Activated naive CD8-positive, alpha-beta T cell treated with anti-CD3 and anti-CD28 coated beads, Interleukin-2, amount 10 ng/mL, durations not matched to agents 7 days and 5 days (primary cell): ENCODE measurements at regions not wholly inside any gene's neighbourhood (a gene's known extent, or its start where the extent isn't known, plus 50 kb on each side); places are given as distances from the start of the nearest gene placed in this dataset.
A peak's percentile ranks its signal among the peaks of the same experiment; 100 is the strongest.

Source experiments
- ATAC-seq: fragments of 150-1000 bp; cut with Tn5 transposase; one replicate; pipeline ENCODE4 v1.10.0; 2021; ENCODE audit warnings: low read depth, moderate library complexity
- POLR2A ChIA-PET: fragments of 350-600 bp; sonication (Branson Sonifier 250); formaldehyde crosslinking; loops from one replicate; lab custom pipeline; 2021; ENCODE audit warnings: antibody characterized with exemption; lab: Charles Lee
- DNase-seq: peaks from one replicate; pipeline ENCODE4 v3.0.0; 2021
- H3K27ac Mint-ChIP-seq: one replicate; pipeline ENCODE4 v1.8.0; 2022; ENCODE audit warnings: mild to moderate bottlenecking, mixed read lengths
- H3K27me3 Mint-ChIP-seq: one replicate; pipeline ENCODE4 v1.8.0; 2022; ENCODE audit warnings: mild to moderate bottlenecking, moderate library complexity, mixed read lengths
- H3K36me3 Mint-ChIP-seq: one replicate; pipeline ENCODE4 v1.8.0; 2021; ENCODE audit warnings: mild to moderate bottlenecking, mixed read lengths
- H3K4me1 Mint-ChIP-seq: one replicate; pipeline ENCODE4 v1.8.0; 2021; ENCODE audit warnings: mixed read lengths
- H3K4me3 Mint-ChIP-seq: one replicate; pipeline ENCODE4 v1.8.0; 2022; ENCODE audit warnings: mild to moderate bottlenecking, moderate library complexity, mixed read lengths
- H3K9me3 Mint-ChIP-seq: one replicate; pipeline ENCODE4 v1.8.0; 2021; ENCODE audit warnings: mixed read lengths

GRCh38 chr4:152158225-152158624 is 377.7 kb downstream of the FBXW7 start:
- POLR2A ChIA-PET: no interaction called here
- Mint-ChIP-seq H3K36me3 (peaks cover 5% of the 10 kb centered on the region), H3K4me3 (no peak overlapping the region), H3K27ac (no peak overlapping the region), H3K27me3 (peaks cover 2% of the 10 kb centered on the region), H3K9me3 (peaks cover 6% of the 10 kb centered on the region), H3K4me1 (peaks cover 16% of the 10 kb centered on the region)
- no peak for ATAC-seq
- DNase-seq: no peak

- Mint-ChIP-seq H3K27ac (no peak overlapping the region), H3K36me3 (peaks cover 5% of the 10 kb centered on the region), H3K27me3 (peaks cover 2% of the 10 kb centered on the region), H3K4me3 (no peak overlapping the region), H3K4me1 (peaks cover 16% of the 10 kb centered on the region), H3K9me3 (peaks cover 6% of the 10 kb centered on the region)
- DNase-seq (no peak), ATAC-seq (no peak)
- POLR2A ChIA-PET: no interaction called here
Measured at GRCh38 chr4:152157629-152158028, 378.3 kb downstream of the FBXW7 start.

- POLR2A ChIA-PET: interaction anchor here (1.0 kb wide), 1 partner anchor 56 kb away, joined by 3 read pairs; no protein-coding TSS in a partner anchor
- Mint-ChIP-seq H3K4me1 (peaks cover 16% of the 10 kb centered on the region), H3K4me3 (no peak overlapping the region)
Measured at GRCh38 chr4:152156442-152156841, 379.4 kb downstream of the FBXW7 start.

GRCh38 chr4:152155070-152155469 is 380.8 kb downstream of the FBXW7 start:
- Mint-ChIP-seq H3K4me3 (no peak overlapping the region), H3K36me3 (peaks cover 5% of the 10 kb centered on the region), H3K4me1 (peaks cover 14% of the 10 kb centered on the region), H3K27ac (peak overlapping the region; percentile 56), H3K27me3 (peaks cover 4% of the 10 kb centered on the region), H3K9me3 (peaks cover 6% of the 10 kb centered on the region)
- ATAC-seq (no peak), DNase-seq (no peak)
- POLR2A ChIA-PET: no interaction called here

More at GRCh38 chr4:152156442-152156841, 379.4 kb downstream of the FBXW7 start:
- no peak for DNase-seq
- no peak overlapping the region for H3K27ac Mint-ChIP-seq
- no peak for ATAC-seq
- H3K36me3 Mint-ChIP-seq: peaks cover 5% of the 10 kb centered on the region
- peaks cover 3% of the 10 kb centered on the region for H3K27me3 Mint-ChIP-seq
- H3K9me3 Mint-ChIP-seq: peaks cover 6% of the 10 kb centered on the region

GRCh38 chr4:152154433-152154832 is 381.5 kb downstream of the FBXW7 start:
- Mint-ChIP-seq H3K4me3 (no peak overlapping the region), H3K36me3 (peaks cover 3% of the 10 kb centered on the region), H3K27ac (no peak overlapping the region), H3K9me3 (peaks cover 6% of the 10 kb centered on the region), H3K4me1 (peaks cover 14% of the 10 kb centered on the region), H3K27me3 (peaks cover 4% of the 10 kb centered on the region)
- DNase-seq (no peak), ATAC-seq (no peak)
- POLR2A ChIA-PET: no interaction called here

GRCh38 chr4:152153476-152154270 is 382.2 kb downstream of the FBXW7 start:
- Mint-ChIP-seq H3K9me3 (peaks cover 6% of the 10 kb centered on the region), H3K4me1 (peaks cover 14% of the 10 kb centered on the region), H3K27me3 (peaks cover 4% of the 10 kb centered on the region), H3K36me3 (peaks cover 3% of the 10 kb centered on the region), H3K4me3 (no peak overlapping the region), H3K27ac (no peak overlapping the region)
- no peak for DNase-seq
- POLR2A ChIA-PET: no interaction called here
- ATAC-seq: no peak

- Mint-ChIP-seq H3K4me3 (no peak overlapping the region), H3K4me1 (peaks cover 11% of the 10 kb centered on the region), H3K9me3 (peaks cover 19% of the 10 kb centered on the region), H3K27me3 (peaks cover 2% of the 10 kb centered on the region), H3K27ac (no peak overlapping the region), H3K36me3 (peaks cover 13% of the 10 kb centered on the region)
- no peak for ATAC-seq
- no peak for DNase-seq
- POLR2A ChIA-PET: no interaction called here
Measured at GRCh38 chr4:152150214-152150613, 385.7 kb downstream of the FBXW7 start.

- H3K4me1 Mint-ChIP-seq: peaks cover 6% of the 10 kb centered on the region
- POLR2A ChIA-PET: no interaction called here
- H3K27ac Mint-ChIP-seq: no peak overlapping the region
- peaks cover 2% of the 10 kb centered on the region for H3K27me3 Mint-ChIP-seq
- peaks cover 13% of the 10 kb centered on the region for H3K36me3 Mint-ChIP-seq
- no peak overlapping the region for H3K4me3 Mint-ChIP-seq
- DNase-seq: no peak
- ATAC-seq: no peak
- H3K9me3 Mint-ChIP-seq: peaks cover 18% of the 10 kb centered on the region
Measured at GRCh38 chr4:152149745-152150144, 386.1 kb downstream of the FBXW7 start.

GRCh38 chr4:152148057-152148456 is 387.2 kb upstream of the GATB start:
- no peak overlapping the region for H3K4me3 Mint-ChIP-seq
- DNase-seq: no peak
- POLR2A ChIA-PET: no interaction called here
- peaks cover 16% of the 10 kb centered on the region for H3K36me3 Mint-ChIP-seq
- no peaks in the 10 kb centered on the region for H3K4me1 Mint-ChIP-seq
- H3K27me3 Mint-ChIP-seq: peaks cover 2% of the 10 kb centered on the region
- no peak for ATAC-seq
- H3K27ac Mint-ChIP-seq: no peak overlapping the region
- peaks cover 23% of the 10 kb centered on the region for H3K9me3 Mint-ChIP-seq

- H3K4me3 Mint-ChIP-seq: no peak overlapping the region
- no peaks in the 10 kb centered on the region for H3K27me3 Mint-ChIP-seq
- peaks cover 26% of the 10 kb centered on the region for H3K9me3 Mint-ChIP-seq
- H3K27ac Mint-ChIP-seq: no peak overlapping the region
- POLR2A ChIA-PET: no interaction called here
- peaks cover 16% of the 10 kb centered on the region for H3K36me3 Mint-ChIP-seq
- no peaks in the 10 kb centered on the region for H3K4me1 Mint-ChIP-seq
- no peak for ATAC-seq
- no peak for DNase-seq
Measured at GRCh38 chr4:152146244-152146643, 385.4 kb upstream of the GATB start.

- ATAC-seq (no peak), DNase-seq (no peak)
- H3K4me3 Mint-ChIP-seq: no peak overlapping the region
- POLR2A ChIA-PET: no interaction called here
- no peaks in the 10 kb centered on the region for H3K27me3 Mint-ChIP-seq
- H3K9me3 Mint-ChIP-seq: peaks cover 27% of the 10 kb centered on the region
- peaks cover 16% of the 10 kb centered on the region for H3K36me3 Mint-ChIP-seq
- no peak overlapping the region for H3K27ac Mint-ChIP-seq
- H3K4me1 Mint-ChIP-seq: peaks cover 2% of the 10 kb centered on the region
Measured at GRCh38 chr4:152143806-152144205, 383.0 kb upstream of the GATB start.

- POLR2A ChIA-PET: interaction anchor here (1.0 kb wide), 1 partner anchor 23 kb away, joined by 3 read pairs; no protein-coding TSS in a partner anchor
- ATAC-seq (peak; percentile 98), DNase-seq (no peak)
- H3K36me3 Mint-ChIP-seq: no peaks in the 10 kb centered on the region
- peak overlapping the region; percentile 1 for H3K4me3 Mint-ChIP-seq
- no peaks in the 10 kb centered on the region for H3K27me3 Mint-ChIP-seq
- H3K9me3 Mint-ChIP-seq: peaks cover 8% of the 10 kb centered on the region
- no peak overlapping the region for H3K27ac Mint-ChIP-seq
- H3K4me1 Mint-ChIP-seq: peaks cover 20% of the 10 kb centered on the region
Measured at GRCh38 chr4:152138451-152138850, 377.6 kb upstream of the GATB start.

- POLR2A ChIA-PET: no interaction called here
- H3K4me1 Mint-ChIP-seq: peaks cover 12% of the 10 kb centered on the region
- peaks cover 3% of the 10 kb centered on the region for H3K9me3 Mint-ChIP-seq
- ATAC-seq: no peak
- DNase-seq: no peak
- H3K27ac Mint-ChIP-seq: no peak overlapping the region
- peaks cover 11% of the 10 kb centered on the region for H3K36me3 Mint-ChIP-seq
- H3K27me3 Mint-ChIP-seq: no peaks in the 10 kb centered on the region
- no peak overlapping the region for H3K4me3 Mint-ChIP-seq
Measured at GRCh38 chr4:152132776-152133175, 372.0 kb upstream of the GATB start.

GRCh38 chr4:152128356-152128755 is 367.5 kb upstream of the GATB start:
- peaks cover 10% of the 10 kb centered on the region for H3K4me1 Mint-ChIP-seq
- POLR2A ChIA-PET: no interaction called here
- no peak overlapping the region for H3K27ac Mint-ChIP-seq
- no peak overlapping the region for H3K4me3 Mint-ChIP-seq
- H3K36me3 Mint-ChIP-seq: peaks cover 22% of the 10 kb centered on the region
- no peak for ATAC-seq
- no peak for DNase-seq
- H3K9me3 Mint-ChIP-seq: peaks cover 16% of the 10 kb centered on the region
- H3K27me3 Mint-ChIP-seq: no peaks in the 10 kb centered on the region
